ENCODE measurements at regions not wholly inside any gene's neighbourhood (a gene's known extent, or its start where the extent isn't known, plus 50 kb on each side); places are given as distances from the start of the nearest gene placed in this dataset.

DNA sequence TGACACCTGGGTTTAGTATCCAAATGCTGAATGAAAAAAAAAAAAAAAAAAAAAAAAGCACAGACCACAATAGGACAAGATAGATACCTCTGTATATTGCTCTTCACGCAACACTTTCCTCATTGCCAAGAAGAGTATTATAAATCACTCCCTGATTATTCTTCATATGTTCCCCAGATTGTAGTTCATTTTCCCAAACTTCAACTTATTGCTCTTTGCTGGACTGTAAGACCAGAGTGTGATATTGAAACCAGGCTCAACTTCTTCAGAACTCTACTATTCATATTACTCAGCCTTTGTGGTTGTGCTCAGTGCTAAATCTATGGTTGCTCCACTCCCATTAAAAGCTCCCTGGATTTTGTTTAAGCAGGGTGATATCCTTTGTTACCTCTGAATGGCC, 180.4 kb downstream of the NTMT2 start:
- Histone ChIP-seq H4K20me1 (replicated peaks in 1 of 2; ENCODE audit: control insufficient read depth in 1 of 2, insufficient read depth in 2 of 2, low read length in 2 of 2) (no peaks in the 10 kb centered on the region), H3K4me1 (replicated peaks in 1 of 4; ENCODE audit: control insufficient read depth in 3 of 4, insufficient read depth in 4 of 4, low read length in 3 of 4) (no peaks in the 10 kb centered on the region), H2BK120ac (replicated peaks; ENCODE audit: low read depth, low read length) (no peak overlapping the region), H2BK15ac (ENCODE audit: low read length) (no peak overlapping the region), H3K79me2 (ENCODE audit: control insufficient read depth in 1 of 2, insufficient read depth in 2 of 2, low read length in 2 of 2) (no peaks in the 10 kb centered on the region), H3K27ac (ENCODE audit: low read depth, low read length) (no peak overlapping the region), H4K5ac (ENCODE audit: insufficient read length, low read depth, low read length) (no peak overlapping the region), H4K8ac (ENCODE audit: extremely low read depth, insufficient read depth, low read length) (no peak overlapping the region), H3K9ac (replicated peaks in 1 of 4; ENCODE audit: extremely low read depth in 1 of 4, low read depth in 3 of 4, low read length in 3 of 4) (no peak overlapping the region), H2BK20ac (ENCODE audit: low read length) (no peak overlapping the region), H2BK5ac (ENCODE audit: low read depth, low read length) (no peak overlapping the region), H2BK12ac (ENCODE audit: low read depth, low read length) (no peak overlapping the region), H2AFZ (ENCODE audit: low read length) (no peak overlapping the region), H3K79me1 (ENCODE audit: low read depth, low read length) (no peaks in the 10 kb centered on the region), H3K56ac (replicated peaks; ENCODE audit: insufficient read length, low read depth, low read length) (no peak overlapping the region), H3K4me3 (ENCODE audit: extremely low read depth in 1 of 4, insufficient read depth in 2 of 4, low read depth in 3 of 4, low read length in 4 of 4) (no peak overlapping the region), H3K36me3 (ENCODE audit: control insufficient read depth in 2 of 4, insufficient read depth in 4 of 4, low read length in 3 of 4) (no peaks in the 10 kb centered on the region), H3K9me3 (ENCODE audit: insufficient read depth in 2 of 2, low read depth in 1 of 2, low read length in 1 of 2) (no peaks in the 10 kb centered on the region), H4K91ac (replicated peaks; ENCODE audit: insufficient read length, low read length) (no peak overlapping the region), H3K18ac (ENCODE audit: extremely low read depth, low read length) (no peak overlapping the region), H2AK5ac (ENCODE audit: low read depth, low read length) (no peak overlapping the region), H3K23ac (ENCODE audit: insufficient read length) (no peak overlapping the region), H3K27me3 (replicated peaks in 1 of 4; ENCODE audit: control insufficient read depth in 3 of 4, extremely low read depth in 1 of 4, insufficient read depth in 3 of 4, low read length in 3 of 4) (no peaks in the 10 kb centered on the region), H3K4me2 (ENCODE audit: insufficient read depth in 1 of 2, low read depth in 2 of 2, low read length in 2 of 2) (no peak overlapping the region), H3K4ac (replicated peaks; ENCODE audit: insufficient read length, low read depth, low read length) (no peak overlapping the region), H3K14ac (ENCODE audit: insufficient read length) (no peak overlapping the region), H3K23me2 (ENCODE audit: low read depth, low read length) (no peaks in the 10 kb centered on the region)
- ChIA-PET POLR2A (ENCODE audit: partially characterized antibody) (no interaction called here), CTCF (ENCODE audit: partially characterized antibody) (no interaction called here)
- DNase-seq (ENCODE audit: low read depth in 1 of 2, low spot score in 2 of 2) (no peak), FAIRE-seq (no peak)
- WGBS, 2 experiments (ENCODE audit: extremely low coverage in 1 of 2, insufficient coverage in 1 of 2, insufficient read length in 1 of 2, insufficient replicate concordance in 2 of 2, low coverage in 1 of 2, low lambda C conversion rate in 2 of 2, missing lambda C conversion rate in 1 of 2) = 100% methylated on average over 1 of the region's 1 CpG; no CpG with 5 or more reads in 1 of the 2 experiments
- TF ChIP-seq ATF2 (IDR thresholded peaks at IDR 0.05; ENCODE audit: low read length) = no peak
- no peak for TF ChIP-seq EP300 (IDR thresholded peaks at IDR 0.05; ENCODE audit: borderline replicate concordance in 1 of 2, low read depth in 2 of 2, low read length in 2 of 2)
- no peak for TF ChIP-seq BRCA1 (IDR thresholded peaks at IDR 0.05; ENCODE audit: low read depth, low read length)
- no peak for TF ChIP-seq RNF2 (IDR thresholded peaks at IDR 0.05; ENCODE audit: borderline replicate concordance, low read depth, low read length, missing control alignments, poor library complexity, severe bottlenecking)
- no peak for TF ChIP-seq YY1 (IDR thresholded peaks at IDR 0.05; ENCODE audit: low read depth, low read length)
- TF ChIP-seq KDM1A (IDR thresholded peaks at IDR 0.05; ENCODE audit: borderline replicate concordance, low read length) = no peak

All from H1 (cell line).